ENCODE measurements at regions not wholly inside any gene's neighbourhood (a gene's known extent, or its start where the extent isn't known, plus 50 kb on each side); places are given as distances from the start of the nearest gene placed in this dataset.

DNA sequence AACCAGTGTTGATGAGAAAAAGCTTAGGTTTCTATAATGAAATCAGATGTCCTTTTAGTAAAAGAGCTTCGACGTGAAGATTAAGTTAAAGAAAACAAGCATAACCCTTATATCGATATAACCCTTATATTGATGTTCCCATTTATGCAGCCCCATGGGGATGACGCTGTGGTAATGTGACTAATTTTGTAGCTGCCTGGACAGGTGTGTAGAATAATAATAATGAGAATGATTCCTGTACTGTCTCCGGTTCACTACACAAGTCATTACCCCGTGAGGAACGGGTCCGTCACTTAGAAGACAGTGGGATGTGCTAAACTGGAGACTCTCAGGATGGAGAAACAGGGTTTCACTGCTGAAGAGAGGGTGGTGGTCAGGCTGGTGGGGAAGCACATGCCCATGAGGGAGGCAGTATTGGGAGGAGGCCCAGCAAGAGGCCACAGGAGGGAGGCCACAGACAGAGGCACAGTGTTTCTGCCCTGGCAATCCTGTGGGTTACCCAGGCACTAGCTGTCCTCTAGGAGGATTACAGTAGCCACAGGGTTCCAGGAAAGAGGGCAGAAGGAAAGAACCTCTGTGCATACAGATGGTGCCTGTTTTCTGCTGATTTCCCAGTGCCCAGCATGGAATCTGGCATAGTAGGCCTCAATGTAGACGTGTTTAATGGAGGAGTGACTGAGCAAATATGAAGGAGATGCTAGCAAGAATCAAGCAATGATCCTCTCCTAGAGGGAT is 191.1 kb upstream of the TSC22D2 start:
- TF ChIP-seq, protein P1, sequence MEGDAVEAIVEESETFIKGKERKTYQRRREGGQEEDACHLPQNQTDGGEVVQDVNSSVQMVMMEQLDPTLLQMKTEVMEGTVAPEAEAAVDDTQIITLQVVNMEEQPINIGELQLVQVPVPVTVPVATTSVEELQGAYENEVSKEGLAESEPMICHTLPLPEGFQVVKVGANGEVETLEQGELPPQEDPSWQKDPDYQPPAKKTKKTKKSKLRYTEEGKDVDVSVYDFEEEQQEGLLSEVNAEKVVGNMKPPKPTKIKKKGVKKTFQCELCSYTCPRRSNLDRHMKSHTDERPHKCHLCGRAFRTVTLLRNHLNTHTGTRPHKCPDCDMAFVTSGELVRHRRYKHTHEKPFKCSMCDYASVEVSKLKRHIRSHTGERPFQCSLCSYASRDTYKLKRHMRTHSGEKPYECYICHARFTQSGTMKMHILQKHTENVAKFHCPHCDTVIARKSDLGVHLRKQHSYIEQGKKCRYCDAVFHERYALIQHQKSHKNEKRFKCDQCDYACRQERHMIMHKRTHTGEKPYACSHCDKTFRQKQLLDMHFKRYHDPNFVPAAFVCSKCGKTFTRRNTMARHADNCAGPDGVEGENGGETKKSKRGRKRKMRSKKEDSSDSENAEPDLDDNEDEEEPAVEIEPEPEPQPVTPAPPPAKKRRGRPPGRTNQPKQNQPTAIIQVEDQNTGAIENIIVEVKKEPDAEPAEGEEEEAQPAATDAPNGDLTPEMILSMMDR (conservative IDR thresholded peaks at IDR 0.05; ENCODE audit: low read depth, low read length), result no peak
- TF ChIP-seq EZH2 (IDR thresholded peaks at IDR 0.05; ENCODE audit: low read length, unreplicated experiment) (no peak), EZH2phosphoT487 (IDR thresholded peaks at IDR 0.05; ENCODE audit: borderline replicate concordance, low read length) (no peak)
